Keratinocyte (primary cell): ENCODE measurements at regions not wholly inside any gene's neighbourhood (a gene's known extent, or its start where the extent isn't known, plus 50 kb on each side); places are given as distances from the start of the nearest gene placed in this dataset.

Experiments
- DNase-seq: peaks from one replicate; pipeline ENCODE4 v3.0.0-alpha.2; 2011; ENCODE audit warnings: low read depth, missing footprints, low spot score
- FAIRE-seq: peaks from 2 replicates; lab custom pipeline; 2011; peaks lifted over from hg19 to GRCh38; lab: Jason Lieb, UNC
- H2AFZ ChIP-seq: 2 replicates; pipeline ENCODE4 v1.6.0; 2012; ENCODE audit warnings: low read length, control low read depth, inconsistent platforms; ENCODE audit not compliant: control insufficient read depth
- H3K27ac ChIP-seq: 2 replicates; pipeline ENCODE4 v1.5.1; 2011; ENCODE audit warnings: low read length; ENCODE audit not compliant: control insufficient read depth, insufficient read depth
- H3K27me3 ChIP-seq: 3 replicates; pipeline ENCODE4 v1.6.0; 2011; ENCODE audit warnings: low read length; ENCODE audit not compliant: control insufficient read depth, insufficient read depth; ENCODE audit errors: extremely low read depth
- H3K36me3 ChIP-seq, 2 experiments: 2 replicates in 1 of 2; 3 replicates in 1 of 2; pipeline ENCODE4 v1.5.1; 2011; ENCODE audit warnings: low read length in 2 of 2, mild to moderate bottlenecking in 1 of 2; ENCODE audit not compliant: control insufficient read depth in 2 of 2, insufficient read depth in 2 of 2; ENCODE audit errors: extremely low read depth in 1 of 2
- H3K4me1 ChIP-seq: 3 replicates; pipeline ENCODE4 v1.5.1; 2011; ENCODE audit warnings: low read length; ENCODE audit not compliant: control insufficient read depth, insufficient read depth; ENCODE audit errors: extremely low read depth
- H3K4me2 ChIP-seq: 3 replicates; pipeline ENCODE4 v1.6.0; 2011; ENCODE audit warnings: low read depth, low read length; ENCODE audit not compliant: control insufficient read depth, insufficient read depth; ENCODE audit errors: extremely low read depth
- H3K4me3 ChIP-seq, 3 experiments: fragments of 200-600 bp in 1 of 3; sonication (generic) in 1 of 3; 2 replicates in 2 of 3; 3 replicates in 1 of 3; pipeline ENCODE4 v1.5.1; 2011 to 2016; ENCODE audit warnings: low read length in 3 of 3, mild to moderate bottlenecking in 3 of 3, control low read depth in 2 of 3, inconsistent platforms in 1 of 3, low read depth in 1 of 3, mixed read lengths in 1 of 3, mixed run types in 1 of 3, moderate library complexity in 1 of 3; ENCODE audit not compliant: control insufficient read depth in 2 of 3, insufficient read depth in 2 of 3; ENCODE audit errors: extremely low read depth in 1 of 3
- H3K79me2 ChIP-seq: 2 replicates; pipeline ENCODE4 v1.6.0; 2012; ENCODE audit warnings: low read length; ENCODE audit not compliant: control insufficient read depth, insufficient read depth
- H3K9ac ChIP-seq: 3 replicates; pipeline ENCODE4 v1.6.0; 2011; ENCODE audit warnings: low read length; ENCODE audit not compliant: control insufficient read depth, insufficient read depth; ENCODE audit errors: extremely low read depth
- H3K9me1 ChIP-seq: 3 replicates; pipeline ENCODE4 v1.6.0; 2011; ENCODE audit warnings: low read length; ENCODE audit not compliant: control insufficient read depth, insufficient read depth; ENCODE audit errors: extremely low read depth
- H3K9me3 ChIP-seq: 2 replicates; pipeline ENCODE4 v1.5.1; 2012; ENCODE audit warnings: low read depth, low read length; ENCODE audit not compliant: control insufficient read depth
- H4K20me1 ChIP-seq: 3 replicates; pipeline ENCODE4 v1.6.0; 2011; ENCODE audit warnings: low read length; ENCODE audit not compliant: control insufficient read depth, insufficient read depth; ENCODE audit errors: extremely low read depth
- CTCF ChIP-seq, 3 experiments: IDR thresholded peaks in 1 of 3; conservative IDR thresholded peaks in 1 of 3; optimal IDR thresholded peaks in 1 of 3; 2 replicates in 2 of 3; 3 replicates in 1 of 3; pipeline versions ENCODE3 to v1.5.1; 2011; ENCODE audit warnings: low read length in 3 of 3, mild to moderate bottlenecking in 3 of 3, moderate library complexity in 2 of 3, control low read depth in 1 of 3, inconsistent platforms in 1 of 3; ENCODE audit not compliant: insufficient read depth in 2 of 3; ENCODE audit errors: extremely low read depth in 1 of 3
- EZH2 ChIP-seq: IDR thresholded peaks from one replicate; pipeline ENCODE4 v1.6.1; 2012; ENCODE audit warnings: inconsistent platforms, mild to moderate bottlenecking, low read length, moderate library complexity
- dilution Hi-C: fragments of 300-500 bp; cut with MboI; formaldehyde crosslinking; loops from one replicate; pipeline ENCODE4 v1.7.0; 2020; ENCODE audit warnings: low sequenced_read_pairs; ENCODE audit not compliant: extremely low pct_ligation_motif_present

DNA sequence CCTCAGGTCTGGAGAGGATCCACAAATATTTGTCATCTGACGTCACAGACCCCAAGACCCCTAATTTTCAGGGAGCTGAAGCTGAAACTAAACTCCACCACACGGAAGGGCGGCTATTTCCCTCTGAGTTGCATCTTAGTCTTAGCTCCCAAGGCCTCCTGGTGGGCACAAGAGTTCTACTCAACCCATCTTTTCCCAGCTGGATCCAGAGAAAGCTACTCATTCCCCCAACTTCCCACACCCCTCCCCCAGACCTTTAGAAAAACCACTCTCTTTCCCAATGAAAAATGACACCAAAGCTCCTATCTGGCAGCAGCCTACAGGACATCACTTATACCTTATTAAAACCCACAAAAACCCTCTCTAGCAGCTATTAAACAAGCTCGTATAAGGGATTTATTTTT, 67.1 kb upstream of the SLC1A1 start:
- H3K4me2 ChIP-seq: no peak overlapping the region
- no peaks in the 10 kb centered on the region for H3K27me3 ChIP-seq
- H3K79me2 ChIP-seq: no peaks in the 10 kb centered on the region
- H3K9ac ChIP-seq: no peak overlapping the region
- H3K4me1 ChIP-seq: no peaks in the 10 kb centered on the region
- dilution Hi-C loops: no loop called here
- no peak overlapping the region for H2AFZ ChIP-seq
- H3K36me3 ChIP-seq: no peaks in the 10 kb centered on the region
- no peaks in the 10 kb centered on the region for H3K9me3 ChIP-seq
- no peak for DNase-seq
- FAIRE-seq: no peak
- no peaks in the 10 kb centered on the region for H3K9me1 ChIP-seq
- TF ChIP-seq CTCF (optimal IDR thresholded peaks at IDR 0.05 in 1 of 3, IDR thresholded peaks at IDR 0.05 in 1 of 3, conservative IDR thresholded peaks at IDR 0.05 in 1 of 3; ENCODE audit: extremely low read depth in 1 of 3, insufficient read depth in 2 of 3, low read length in 3 of 3) (no peak), EZH2 (no peak)
- H4K20me1 ChIP-seq: no peaks in the 10 kb centered on the region
- no peak overlapping the region for H3K27ac ChIP-seq
- H3K4me3 ChIP-seq: no peak overlapping the region

- Histone ChIP-seq H3K79me2 (no peaks in the 10 kb centered on the region), H3K4me2 (no peak overlapping the region), H3K36me3 (no peaks in the 10 kb centered on the region), H2AFZ (no peak overlapping the region), H3K4me1 (no peaks in the 10 kb centered on the region), H4K20me1 (no peaks in the 10 kb centered on the region), H3K9me3 (no peaks in the 10 kb centered on the region), H3K4me3 (no peak overlapping the region), H3K9me1 (no peaks in the 10 kb centered on the region), H3K27ac (no peak overlapping the region), H3K9ac (no peak overlapping the region), H3K27me3 (no peaks in the 10 kb centered on the region)
- DNase-seq (no peak), FAIRE-seq (no peak)
- dilution Hi-C loops: no loop called here
- no peak for TF ChIP-seq CTCF (optimal IDR thresholded peaks at IDR 0.05 in 1 of 3, IDR thresholded peaks at IDR 0.05 in 1 of 3, conservative IDR thresholded peaks at IDR 0.05 in 1 of 3; ENCODE audit: extremely low read depth in 1 of 3, insufficient read depth in 2 of 3, low read length in 3 of 3)
- no peak for TF ChIP-seq EZH2
These were observed 67.8 kb upstream of the SLC1A1 start for GRCh38 chr9:4422495-4422894.
